Endothelial cell of umbilical vein (primary cell): ENCODE measurements at regions not wholly inside any gene's neighbourhood (a gene's known extent, or its start where the extent isn't known, plus 50 kb on each side); places are given as distances from the start of the nearest gene placed in this dataset.

Experiments used
- BruUV-seq: library from RNA; stranded (reverse); fragments of 400-500 nt; replicated peaks from 2 replicates; lab custom pipeline; 2021; lab: Mats Ljungman, UMichigan
- CTCF ChIA-PET: fragments of 300-600, 350-600 bp; sonication (Branson Sonifier 250); formaldehyde crosslinking; loops from one replicate; lab custom pipeline; 2021; ENCODE audit warnings: antibody characterized with exemption, inconsistent platforms; lab: Charles Lee
- POLR2A ChIA-PET: fragments of 300-600, 350-600 bp; sonication (Branson Sonifier 250); formaldehyde crosslinking; loops from one replicate; lab custom pipeline; 2021; ENCODE audit warnings: antibody characterized with exemption, inconsistent platforms; lab: Charles Lee
- DNase-seq: peaks from one replicate; pipeline ENCODE4 v3.0.0-alpha.2; 2011; ENCODE audit warnings: low read depth, low spot score
- FAIRE-seq: peaks from 2 replicates; lab custom pipeline; 2011; peaks lifted over from hg19 to GRCh38; lab: Jason Lieb, UNC
- H2AFZ ChIP-seq: 2 replicates; pipeline ENCODE4 v1.6.0; 2012; ENCODE audit warnings: low read depth, low read length, control low read depth, inconsistent platforms
- H3K27ac ChIP-seq: 2 replicates; pipeline ENCODE4 v1.5.1; 2011; ENCODE audit warnings: low read depth, mild to moderate bottlenecking, control low read depth, low read length, moderate library complexity; ENCODE audit not compliant: insufficient read depth
- H3K27me3 ChIP-seq, 2 experiments: 2 replicates each; pipeline versions ENCODE4 v1.6.0 to v1.6.1; 2011; ENCODE audit warnings: low read length in 2 of 2, mixed read lengths in 1 of 2; ENCODE audit not compliant: control insufficient read depth in 2 of 2, insufficient read depth in 2 of 2
- H3K36me3 ChIP-seq, 2 experiments: 2 replicates in 1 of 2; 3 replicates in 1 of 2; pipeline ENCODE4 v1.5.1; 2011; ENCODE audit warnings: low read length in 2 of 2, mild to moderate bottlenecking in 1 of 2, moderate library complexity in 1 of 2; ENCODE audit not compliant: control insufficient read depth in 2 of 2, insufficient read depth in 2 of 2; ENCODE audit errors: extremely low read depth in 1 of 2
- H3K4me1 ChIP-seq: 3 replicates; pipeline ENCODE4 v1.5.1; 2011; ENCODE audit warnings: mild to moderate bottlenecking, low read length; ENCODE audit not compliant: control insufficient read depth, insufficient read depth; ENCODE audit errors: extremely low read depth
- H3K4me2 ChIP-seq: 2 replicates; pipeline ENCODE4 v1.6.1; 2011; ENCODE audit warnings: low read length, control low read depth, mixed read lengths; ENCODE audit not compliant: insufficient read depth
- H3K4me3 ChIP-seq, 3 experiments: fragments of 200-600 bp in 1 of 3; sonication (generic), shearing (Covaris generic) in 1 of 3; replicated peaks in 1 of 3; 2 replicates each; pipeline ENCODE4 v1.5.1; 2011 to 2016; ENCODE audit warnings: control low read depth in 3 of 3, low read length in 3 of 3, mild to moderate bottlenecking in 2 of 3, inconsistent platforms in 1 of 3, low read depth in 1 of 3, moderate library complexity in 1 of 3; ENCODE audit not compliant: insufficient read depth in 1 of 3
- H3K79me2 ChIP-seq: 2 replicates; pipeline ENCODE4 v1.6.0; 2012; ENCODE audit warnings: low read length, inconsistent platforms; ENCODE audit not compliant: control insufficient read depth, insufficient read depth
- H3K9ac ChIP-seq: replicated peaks from 2 replicates; pipeline ENCODE3; 2011; ENCODE audit warnings: low read length, control low read depth; ENCODE audit not compliant: insufficient read depth; ENCODE audit errors: extremely low read depth
- H3K9me1 ChIP-seq: replicated peaks from 3 replicates; pipeline ENCODE4 v1.6.0; 2011; ENCODE audit warnings: mild to moderate bottlenecking, low read length; ENCODE audit not compliant: control insufficient read depth, insufficient read depth; ENCODE audit errors: extremely low read depth
- H3K9me3 ChIP-seq: replicated peaks from 2 replicates; pipeline ENCODE4 v1.5.1; 2012; ENCODE audit warnings: low read length, inconsistent platforms; ENCODE audit not compliant: control insufficient read depth, insufficient read depth
- H4K20me1 ChIP-seq: replicated peaks from 2 replicates; pipeline ENCODE3; 2011; ENCODE audit warnings: mild to moderate bottlenecking, low read length; ENCODE audit not compliant: control insufficient read depth, insufficient read depth; ENCODE audit errors: extremely low read depth
- CTCF ChIP-seq, 2 donors: IDR thresholded peaks; 1 replicate in 1 of 2; 2 replicates in 1 of 2; pipeline ENCODE4 v1.5.1; 2011; ENCODE audit warnings: low read length in 2 of 2, mild to moderate bottlenecking in 2 of 2, moderate library complexity in 2 of 2, control low read depth in 1 of 2, inconsistent platforms in 1 of 2, low read depth in 1 of 2; ENCODE audit not compliant: insufficient read depth in 1 of 2; ENCODE audit errors: extremely low read depth in 1 of 2
- EZH2 ChIP-seq: IDR thresholded peaks from 2 replicates; pipeline ENCODE4 v1.6.1; 2012; ENCODE audit warnings: borderline replicate concordance, low read depth, mild to moderate bottlenecking, moderate library complexity, low read length, inconsistent platforms; ENCODE audit not compliant: severe bottlenecking
- FOS ChIP-seq: IDR thresholded peaks from 2 replicates; pipeline ENCODE4 v1.6.1; 2011; ENCODE audit warnings: mild to moderate bottlenecking, low read length, moderate library complexity, borderline replicate concordance; ENCODE audit not compliant: insufficient read depth
- GATA2 ChIP-seq: IDR thresholded peaks from 2 replicates; pipeline ENCODE4 v1.7.0; 2011; ENCODE audit warnings: low read depth, mild to moderate bottlenecking, moderate library complexity, mixed read lengths, low read length; ENCODE audit not compliant: insufficient read length, insufficient read depth
- JUN ChIP-seq: IDR thresholded peaks from 2 replicates; pipeline ENCODE4 v1.6.1; 2011; ENCODE audit warnings: borderline replicate concordance, low read depth; ENCODE audit not compliant: insufficient read length, insufficient read depth
- MAX ChIP-seq: IDR thresholded peaks from 2 replicates; pipeline ENCODE4 v1.6.1; 2011; ENCODE audit not compliant: insufficient read depth, insufficient read length
- MYC ChIP-seq: IDR thresholded peaks from one replicate; pipeline ENCODE4 v1.6.1; 2011; ENCODE audit warnings: mild to moderate bottlenecking, low read depth, low read length
- POLR2A ChIP-seq: IDR thresholded peaks from 2 replicates; pipeline ENCODE4 v1.6.1; 2012; ENCODE audit warnings: low read depth, mild to moderate bottlenecking, control low read depth, low read length
- POLR2AphosphoS5 ChIP-seq: IDR thresholded peaks from 2 replicates; pipeline ENCODE4 v1.6.1; 2012; ENCODE audit warnings: low read depth, mild to moderate bottlenecking, control low read depth, low read length, moderate library complexity; ENCODE audit not compliant: insufficient read depth
- dilution Hi-C: fragments of 300-500 bp; cut with MboI; formaldehyde crosslinking; loops from one replicate; pipeline ENCODE4 v1.15.0; 2019; ENCODE audit warnings: low sequenced_read_pairs; ENCODE audit not compliant: extremely low pct_ligation_motif_present
- intact Hi-C: fragments of 100-400 bp; cut with micrococcal nuclease; formaldehyde crosslinking; loops from one replicate; pipeline ENCODE4 v1.10.0; 2022

- H3K27ac ChIP-seq = no peak overlapping the region
- no peak overlapping the region for H3K4me2 ChIP-seq
- ChIA-PET POLR2A (no interaction called here), CTCF (no interaction called here)
- peaks cover 5% of the 10 kb centered on the region for H3K9me3 ChIP-seq
- no peaks in the 10 kb centered on the region for H3K9me1 ChIP-seq
- DNase-seq (no peak), FAIRE-seq (no peak)
- no peak overlapping the region for H3K4me3 ChIP-seq
- dilution Hi-C loops (no loop called here), intact Hi-C loops (no loop called here)
- H3K27me3 ChIP-seq = no peaks in the 10 kb centered on the region
- H3K9ac ChIP-seq = no peak overlapping the region
- H4K20me1 ChIP-seq = no peaks in the 10 kb centered on the region
- TF ChIP-seq FOS (no peak), POLR2AphosphoS5 (no peak), MYC (no peak), JUN (no peak), POLR2A (no peak), GATA2 (no peak), MAX (no peak), CTCF (IDR thresholded peaks at IDR 0.05; ENCODE audit: extremely low read depth in 1 of 2, insufficient read depth in 1 of 2, low read depth in 1 of 2, low read length in 2 of 2) (no peak), EZH2 (no peak)
- BruUV-seq = no TSS peak
- H2AFZ ChIP-seq = no peak overlapping the region
- H3K79me2 ChIP-seq = no peaks in the 10 kb centered on the region
- H3K36me3 ChIP-seq = no peaks in the 10 kb centered on the region
- no peaks in the 10 kb centered on the region for H3K4me1 ChIP-seq
These were observed 1247.6 kb downstream of the CDH8 start for GRCh38 chr16:60788631-60789030.
